SK-N-DZ (cell line): ENCODE measurements at regions not wholly inside any gene's neighbourhood (a gene's known extent, or its start where the extent isn't known, plus 50 kb on each side); places are given as distances from the start of the nearest gene placed in this dataset.
"Not testable (repeated sequence)": the region's sequence is repeated elsewhere in the genome, so short reads cannot be mapped to it uniquely, and the experiment has no call there.

Experiments used
- DNase-seq: peaks from one replicate; pipeline ENCODE4 v3.0.0-alpha.2; 2015; ENCODE audit warnings: low spot score

DNA sequence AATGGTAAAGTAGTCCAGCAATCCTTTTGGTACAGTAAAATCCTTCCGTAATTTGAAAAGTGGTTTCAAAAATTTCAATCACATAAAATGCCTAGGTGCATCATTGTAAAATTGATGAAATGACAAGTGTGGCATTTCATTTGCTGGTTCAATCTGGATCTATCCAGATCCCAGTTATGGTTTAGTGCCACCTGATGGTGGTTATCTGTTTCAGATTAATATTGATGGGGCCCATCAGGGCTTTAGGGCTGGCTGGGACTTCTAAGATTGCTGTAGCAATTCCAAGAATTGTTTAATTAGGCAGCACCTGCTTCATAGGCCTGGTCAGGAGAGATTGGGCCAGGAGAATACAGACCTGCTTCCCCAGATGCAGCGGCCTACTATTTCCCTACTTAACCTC, 55.5 kb upstream of the PIK3C3 start:
- DNase-seq = no peak

DNA sequence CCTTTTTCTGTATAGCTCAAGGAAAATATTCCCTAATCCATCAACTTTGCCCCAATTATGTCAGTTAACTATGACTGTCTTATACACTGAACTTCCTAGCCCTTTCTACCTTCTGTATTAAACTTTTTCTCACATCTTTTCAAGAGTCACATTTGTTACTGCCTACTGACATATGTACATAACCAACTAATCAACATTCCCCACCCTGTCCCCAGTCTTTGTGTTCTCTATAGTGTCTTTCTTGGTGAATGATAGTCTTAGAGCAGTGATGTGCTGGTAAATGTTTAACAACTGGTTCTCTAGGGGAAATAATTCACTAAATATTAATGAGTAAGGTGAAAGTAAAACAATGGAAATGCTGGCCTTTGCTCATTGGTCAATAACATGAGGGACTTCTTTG, 61.6 kb upstream of the PIK3C3 start:
- no peak for DNase-seq

DNA sequence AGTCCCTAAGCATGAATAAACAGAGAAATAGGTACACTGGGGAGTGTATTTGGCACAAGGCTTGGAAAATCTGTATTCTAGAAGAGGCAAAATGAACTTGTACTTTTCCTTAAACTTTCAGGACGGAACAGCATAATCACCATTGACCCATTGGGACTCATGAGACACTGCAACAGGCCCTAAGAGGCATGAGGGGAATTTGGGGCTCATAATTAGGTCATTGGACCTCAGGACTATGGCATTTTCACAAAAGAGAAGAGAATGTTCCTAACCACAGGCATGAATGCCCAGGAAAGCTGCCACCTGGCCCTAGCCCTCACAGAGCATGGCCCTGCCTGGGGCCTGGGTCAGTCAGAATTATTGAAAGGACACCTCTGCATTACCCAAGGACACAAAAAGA, 67.9 kb upstream of the PIK3C3 start:
- no peak for DNase-seq

DNA sequence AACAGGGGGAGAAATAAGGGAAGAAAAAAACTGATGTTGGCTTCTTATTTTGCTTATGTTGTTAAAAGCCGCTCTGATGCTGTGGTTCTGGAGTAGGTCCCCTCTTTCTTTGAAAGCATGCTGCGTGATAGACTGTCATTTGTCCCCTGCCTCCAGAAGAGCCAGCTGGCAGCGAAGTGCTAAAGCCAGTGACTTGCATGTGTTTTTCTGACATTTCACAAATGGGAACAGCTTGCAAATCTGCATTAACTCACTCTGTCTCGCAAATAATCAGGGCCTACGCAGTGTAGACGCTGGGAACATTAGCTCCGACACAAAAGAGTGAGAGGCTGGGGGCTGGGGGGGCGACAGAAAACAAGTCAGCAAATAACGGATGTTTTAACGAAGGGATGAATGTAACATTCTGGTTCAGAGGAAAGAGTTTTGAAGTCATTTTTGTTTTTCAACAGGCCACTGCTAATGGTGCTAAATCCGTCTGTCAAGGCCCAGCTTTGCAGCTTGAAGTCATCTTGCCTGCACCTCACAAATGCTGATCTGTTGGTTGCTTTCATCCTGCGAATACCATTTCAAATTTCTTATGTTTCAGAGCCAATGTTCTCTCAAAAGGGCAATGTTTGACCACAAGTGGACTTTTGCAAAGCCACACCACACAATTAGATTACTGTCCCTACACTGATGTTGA, 68.8 kb upstream of the PIK3C3 start:
- DNase-seq = no peak

DNA sequence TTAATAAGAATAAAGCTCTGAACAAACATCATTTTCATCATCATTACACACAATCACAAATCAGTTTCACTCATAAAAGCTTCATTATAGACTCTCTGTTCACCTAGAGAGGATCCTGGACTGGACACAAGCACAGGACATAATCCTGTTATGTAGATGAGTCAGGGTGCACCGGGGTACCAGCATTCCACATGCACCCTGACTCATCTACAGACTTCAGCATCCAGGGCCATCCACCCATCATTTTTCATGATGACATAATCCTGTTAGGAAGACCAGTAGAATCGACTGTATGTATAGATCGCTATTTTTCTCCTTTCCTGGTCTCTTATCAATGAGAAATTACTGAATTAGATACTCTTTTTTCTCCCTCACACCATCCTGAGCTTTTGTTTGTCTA, 73.7 kb upstream of the PIK3C3 start:
- no peak for DNase-seq

DNA sequence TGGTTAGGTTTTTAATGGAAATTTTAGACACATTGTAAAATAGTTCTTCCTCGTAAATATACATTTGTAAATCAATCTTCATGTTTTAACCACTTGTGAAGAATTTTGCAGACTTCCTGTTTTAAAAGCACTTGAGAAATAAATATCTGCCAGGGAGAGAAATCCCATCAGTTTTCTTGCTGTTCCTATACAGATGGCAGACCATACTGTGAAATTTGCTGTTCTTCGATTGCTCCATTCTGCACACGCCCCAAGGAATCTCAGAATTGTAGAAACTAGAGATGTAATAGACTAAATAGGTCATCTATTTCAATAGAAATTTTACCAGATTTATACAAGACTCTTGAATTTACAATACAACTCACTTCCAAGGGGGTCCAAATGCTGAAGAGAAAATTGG, 75.8 kb upstream of the PIK3C3 start:
- no peak for DNase-seq

DNA sequence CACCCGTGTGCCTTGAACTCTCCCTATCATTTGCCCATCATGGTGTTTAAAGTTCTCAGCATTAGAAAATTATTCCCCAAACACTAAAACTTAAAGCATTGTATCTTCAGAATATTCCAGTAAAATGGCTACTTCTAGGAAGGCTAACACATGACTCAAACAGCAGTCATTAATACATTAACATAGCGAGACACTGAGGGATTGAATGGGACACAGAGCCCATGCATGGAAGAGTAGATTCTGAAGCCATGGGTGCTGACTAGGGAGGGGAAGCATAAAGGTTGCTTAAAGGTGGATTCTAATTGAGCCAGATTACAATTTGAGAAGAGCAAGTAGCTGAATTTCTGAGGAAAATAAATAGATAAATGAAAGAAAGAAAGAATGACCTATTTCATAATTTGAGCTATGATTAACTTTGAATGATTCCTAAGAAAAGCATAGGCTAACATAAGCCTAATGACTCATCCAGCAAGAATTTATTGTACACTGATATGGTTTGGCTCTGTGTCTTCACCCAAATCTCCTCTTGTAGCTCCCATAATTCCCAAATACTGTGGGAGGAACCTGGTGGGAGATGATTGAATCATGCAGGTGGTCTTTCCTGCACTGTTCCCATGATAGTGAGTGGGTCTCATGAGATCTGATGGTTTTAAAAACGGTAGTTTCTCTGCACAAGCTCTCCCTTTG, 79.8 kb upstream of the PIK3C3 start:
- no peak for DNase-seq

DNA sequence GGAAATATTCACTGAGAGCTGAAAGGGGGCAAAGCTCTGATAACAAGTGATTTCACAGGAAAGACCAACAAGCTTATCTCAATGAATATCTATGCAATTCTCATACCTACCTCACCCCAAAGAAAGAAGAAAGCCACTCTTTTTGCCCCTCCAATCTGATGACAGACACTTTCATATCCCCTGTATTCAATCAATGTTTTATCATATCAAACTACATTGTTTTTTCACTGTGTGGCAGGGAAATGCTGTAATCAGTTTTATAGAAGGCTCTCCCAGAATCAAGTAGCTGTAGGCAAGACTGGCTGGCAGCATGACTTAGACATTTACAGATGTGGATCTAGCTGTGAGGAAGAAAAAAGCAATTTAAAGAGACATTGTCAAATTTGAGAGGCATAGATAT, 81.3 kb upstream of the PIK3C3 start:
- no peak for DNase-seq

DNA sequence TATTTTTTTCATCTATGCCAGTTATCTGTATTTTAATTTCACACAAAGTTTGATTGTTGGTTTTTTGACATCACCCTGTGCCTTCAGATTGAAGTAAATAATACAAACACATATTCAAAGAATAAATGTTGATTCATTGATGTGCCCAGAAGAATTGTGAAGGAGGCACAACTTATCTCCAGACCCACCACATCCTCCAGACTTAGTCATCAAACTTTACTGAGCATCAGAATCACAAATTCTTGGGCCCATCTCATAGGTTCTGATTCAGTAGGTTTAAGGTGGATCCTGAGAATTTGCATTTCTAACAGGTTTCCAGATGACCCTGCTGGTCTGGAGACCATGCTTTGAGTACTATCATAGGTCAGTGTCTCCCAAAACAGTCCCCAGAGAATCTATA, 82.8 kb upstream of the PIK3C3 start:
- no peak for DNase-seq

DNA sequence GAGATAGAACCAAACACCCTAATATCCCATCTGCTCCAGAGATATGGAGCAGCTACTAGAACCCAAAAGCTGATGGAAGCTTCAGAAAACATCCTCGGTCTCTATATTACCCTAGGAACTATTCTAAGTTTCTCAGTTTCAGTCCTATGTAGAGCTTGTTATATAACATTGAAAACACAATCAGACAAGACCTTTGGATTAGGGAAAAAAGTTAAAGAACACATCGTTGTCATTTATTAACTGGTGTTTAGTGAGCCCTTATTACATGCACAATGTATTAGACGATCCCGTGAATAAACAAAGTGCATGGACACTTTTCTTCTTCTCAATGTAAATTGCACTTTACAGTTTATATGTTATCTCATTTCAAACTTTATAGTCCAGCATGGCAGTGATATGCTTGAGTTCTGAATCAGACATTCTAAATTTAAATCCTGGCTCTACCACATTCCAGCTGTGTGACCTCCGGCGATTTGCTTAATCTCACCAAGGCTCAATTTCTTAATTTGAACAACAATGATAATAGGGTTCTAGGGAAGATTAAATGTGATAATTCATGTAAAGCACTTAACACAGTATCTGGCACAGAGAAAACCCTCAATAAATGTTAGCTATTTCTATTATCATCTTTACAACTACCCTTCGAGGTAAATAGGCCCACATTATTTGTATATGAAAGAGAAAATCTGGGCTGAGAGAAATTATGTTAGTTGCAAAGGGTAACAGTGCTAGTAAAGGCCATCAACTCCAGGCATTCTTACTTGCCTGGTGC, 83.6 kb upstream of the PIK3C3 start:
- no peak for DNase-seq

DNA sequence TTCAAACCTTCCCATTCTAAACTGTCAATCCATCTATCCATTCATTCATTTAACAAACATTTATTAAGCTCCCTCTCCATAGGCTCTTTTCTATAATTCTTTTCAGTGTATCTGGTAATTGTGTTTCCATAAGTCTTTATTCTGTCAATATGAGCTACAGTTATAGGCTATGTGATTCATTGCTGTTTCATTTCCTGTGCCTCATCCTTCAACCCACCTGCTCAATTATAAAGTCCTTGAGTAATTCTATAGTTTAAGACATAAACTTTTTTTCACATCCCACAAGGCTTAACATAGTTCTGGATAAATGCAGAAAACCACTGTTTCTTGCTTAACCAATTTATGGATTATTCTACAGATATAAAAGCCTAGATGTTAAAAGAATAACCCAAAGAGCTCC, 84.2 kb upstream of the PIK3C3 start:
- DNase-seq = no peak

DNA sequence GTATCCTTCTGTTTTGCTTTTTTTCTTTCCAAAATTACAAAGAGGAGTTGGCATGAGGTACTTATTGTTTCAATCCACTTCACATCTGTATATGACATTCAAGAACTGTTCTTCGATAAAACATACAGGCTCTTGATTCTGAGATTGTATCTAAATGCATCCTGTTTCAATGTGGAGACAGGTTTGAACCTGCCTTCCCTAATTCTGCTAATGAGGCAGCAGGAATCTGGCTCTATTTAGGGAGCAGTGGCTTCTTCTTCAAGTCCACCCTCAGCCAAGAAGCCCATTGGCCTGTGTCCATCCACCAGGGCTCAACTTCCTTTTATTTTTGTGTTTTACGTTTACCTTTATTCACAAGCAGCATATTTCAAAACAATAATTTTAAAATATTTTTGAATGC, 84.8 kb upstream of the PIK3C3 start:
- DNase-seq = no peak

DNA sequence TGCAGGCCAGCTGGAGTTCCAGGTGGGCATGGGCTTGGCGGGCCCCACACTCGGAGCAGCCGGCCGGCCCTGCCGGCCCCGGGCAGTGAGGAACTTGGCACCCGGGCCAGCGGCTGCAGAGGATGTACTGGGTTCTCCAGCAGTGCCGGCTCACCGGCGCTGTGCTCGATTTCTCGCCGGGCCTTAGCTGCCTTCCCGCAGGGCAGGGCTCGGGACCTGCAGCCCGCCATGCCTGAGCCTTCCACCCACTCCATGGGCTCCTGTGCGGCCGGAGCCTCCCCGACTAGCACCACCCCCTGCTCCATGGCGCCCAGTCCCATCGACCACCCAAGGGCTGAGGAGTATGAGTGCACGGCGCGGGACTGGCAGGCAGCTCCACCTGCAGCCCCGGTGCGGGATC, 89.2 kb upstream of the PIK3C3 start:
- DNase-seq = not testable (repeated sequence)

DNA sequence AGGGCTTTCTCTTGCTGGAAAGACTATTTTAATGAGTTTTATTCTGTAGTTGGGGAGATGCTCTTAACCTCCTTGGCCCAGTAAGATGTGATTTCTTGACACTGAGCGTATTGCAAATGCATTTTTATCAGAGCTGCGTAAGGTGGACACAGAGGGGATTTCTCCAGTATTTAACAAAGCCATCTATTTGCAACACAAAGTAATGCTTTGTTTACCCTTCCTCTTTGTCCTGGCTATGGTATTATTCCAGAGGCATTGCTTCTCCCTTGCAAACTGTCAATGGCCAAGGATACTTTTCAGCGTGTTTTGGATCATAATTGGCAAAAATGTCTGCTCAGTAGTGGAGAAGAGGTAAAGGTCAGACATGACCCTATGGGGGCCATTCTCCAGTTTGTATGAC, 90.8 kb upstream of the PIK3C3 start:
- DNase-seq = no peak

DNA sequence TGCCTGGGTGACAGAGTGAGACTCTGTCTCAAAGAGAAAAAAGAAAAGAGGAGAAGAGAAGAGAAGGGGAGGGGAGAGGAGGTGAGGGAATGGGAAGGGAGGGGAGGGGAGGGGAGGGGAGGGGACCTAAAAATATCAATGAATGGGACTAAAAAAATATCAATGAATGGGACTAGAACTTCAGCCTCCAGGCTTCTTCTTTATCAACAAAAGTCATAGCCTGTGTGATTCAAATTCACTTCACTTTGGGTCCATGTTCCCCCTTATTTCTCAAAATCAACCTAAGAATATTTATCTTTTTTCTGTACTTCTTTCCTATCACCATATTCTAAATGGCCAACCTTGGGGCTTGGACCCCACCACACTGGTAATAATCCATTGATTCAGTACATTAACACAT, 92.1 kb upstream of the PIK3C3 start:
- DNase-seq = no peak

DNA sequence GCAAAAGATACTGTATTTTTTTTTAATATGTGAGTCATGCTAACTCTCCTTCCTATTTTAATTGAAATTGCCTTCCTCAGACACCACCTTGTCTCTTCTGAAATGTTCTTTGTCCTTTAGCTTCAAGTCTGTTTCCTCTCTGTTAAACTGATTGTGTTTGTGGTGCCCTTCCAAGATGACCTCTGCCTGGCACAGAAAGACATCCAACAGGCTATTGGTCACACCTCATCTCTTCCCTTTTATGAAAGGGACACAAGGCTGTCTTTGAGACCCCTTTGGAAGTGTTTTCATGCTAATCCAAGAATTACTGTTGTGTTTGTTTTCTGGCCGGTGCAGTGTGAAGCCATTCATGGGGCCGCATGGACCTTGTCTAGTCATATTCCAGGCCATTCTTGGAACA, 94.0 kb upstream of the PIK3C3 start:
- no peak for DNase-seq

DNA sequence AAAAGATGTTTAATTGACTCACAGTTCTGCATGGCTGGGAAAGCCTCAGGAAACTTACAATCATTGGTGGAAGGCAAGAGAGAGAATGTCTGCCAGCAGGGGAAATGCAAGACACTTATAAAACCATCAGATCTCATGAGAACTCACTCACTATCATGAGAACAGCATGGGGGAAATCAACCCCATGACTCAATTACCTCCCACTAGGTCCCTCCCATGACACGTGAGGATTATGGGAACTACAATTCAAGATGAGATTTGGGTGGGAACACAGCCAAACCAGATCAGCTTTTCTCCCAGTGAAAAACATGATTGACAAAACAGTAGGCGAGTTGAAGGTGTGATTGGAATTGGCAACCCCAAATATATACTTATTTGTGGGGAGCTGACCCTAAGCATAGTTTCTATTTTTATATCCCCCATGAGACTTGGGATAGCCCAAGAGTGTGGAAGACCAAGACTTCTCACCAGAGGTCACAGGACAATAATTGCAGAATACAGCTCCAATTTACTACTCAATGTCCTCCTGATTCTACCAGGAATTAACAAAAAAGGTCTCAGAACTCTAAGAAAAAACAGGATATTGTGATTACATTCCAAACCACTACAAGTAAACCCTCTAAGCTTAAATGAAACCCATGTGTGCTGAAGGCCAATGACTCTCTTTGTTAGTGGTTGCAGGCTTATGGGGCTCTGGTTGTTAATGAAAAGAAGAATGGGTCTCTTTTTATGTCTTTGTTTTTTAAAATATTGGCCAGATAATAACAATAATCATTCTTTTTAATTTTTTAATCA, 96.1 kb upstream of the PIK3C3 start:
- no peak for DNase-seq

DNA sequence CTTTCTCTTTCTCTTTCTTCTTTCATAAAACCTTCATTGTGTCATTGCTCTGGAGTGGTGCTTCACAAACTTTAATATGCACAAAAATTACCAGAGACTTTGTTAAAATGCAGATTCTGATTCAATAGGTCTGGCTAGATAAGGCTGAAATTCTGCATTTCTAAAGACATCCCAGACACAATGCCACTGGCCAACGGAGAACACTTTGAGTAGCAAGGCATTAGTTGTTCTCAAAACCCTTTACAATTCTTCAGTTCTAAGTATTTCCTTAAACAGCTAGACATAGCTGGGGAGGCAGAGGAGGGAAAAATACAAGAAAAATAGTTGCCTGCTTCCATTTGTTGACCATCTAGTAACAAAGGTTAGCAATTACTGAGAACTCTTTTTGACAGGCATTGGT, 101.8 kb upstream of the PIK3C3 start:
- no peak for DNase-seq

DNA sequence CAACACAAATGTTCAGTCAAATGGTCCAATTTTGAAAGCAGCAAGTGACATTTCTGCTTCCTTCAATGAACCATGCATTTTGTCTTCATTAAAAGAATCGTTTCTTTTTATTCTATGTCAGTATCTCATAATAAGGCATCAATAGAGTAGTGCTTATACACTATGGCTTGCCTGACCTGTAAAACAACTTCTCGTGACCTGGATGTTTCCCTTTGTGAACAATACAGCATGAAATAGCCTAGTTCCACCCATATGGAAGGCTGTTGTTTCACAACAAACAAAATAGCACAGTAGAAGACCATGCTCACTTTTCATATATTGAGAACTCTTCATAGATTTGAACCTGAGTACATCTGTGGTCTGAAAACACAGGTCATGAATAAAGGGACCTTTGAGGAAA, 104.3 kb upstream of the PIK3C3 start:
- DNase-seq = no peak

DNA sequence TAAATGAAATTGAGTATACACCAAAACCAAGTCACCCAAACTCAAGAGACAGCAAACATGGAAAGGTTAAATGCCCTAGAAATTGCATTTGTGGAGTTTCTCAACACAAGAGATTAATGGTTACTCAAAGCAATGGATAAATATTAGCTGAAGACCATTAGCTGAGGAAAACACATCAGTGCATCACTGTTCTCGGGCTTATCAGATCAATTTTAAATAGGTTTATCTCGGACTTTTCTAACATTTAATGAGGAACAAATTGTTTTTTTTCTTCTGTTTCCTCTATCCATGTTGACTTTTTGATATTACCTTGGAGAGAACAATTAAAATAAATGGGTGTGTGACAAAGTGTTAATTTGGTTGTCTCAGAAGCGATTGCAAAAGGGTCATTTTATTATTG, 105.4 kb upstream of the PIK3C3 start:
- no peak for DNase-seq

DNA sequence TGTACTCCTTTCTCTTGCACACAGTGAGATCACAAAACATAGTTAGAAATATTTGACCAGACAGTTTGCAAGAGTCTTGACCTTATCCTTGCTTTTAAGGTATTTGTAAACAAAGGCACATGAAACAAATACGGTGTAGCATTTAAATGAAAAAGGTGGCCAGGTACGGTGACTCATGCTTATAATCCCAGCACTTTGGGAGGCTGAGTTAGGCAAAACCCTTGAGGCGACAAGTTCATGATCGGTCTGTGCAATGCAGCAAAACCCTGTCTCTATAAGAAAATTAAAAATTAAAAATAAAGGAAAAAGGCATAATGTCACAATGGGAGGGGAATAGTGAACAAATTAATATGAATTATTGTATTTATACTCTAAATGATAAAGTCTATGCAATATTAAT, 109.5 kb upstream of the PIK3C3 start:
- DNase-seq = no peak

DNA sequence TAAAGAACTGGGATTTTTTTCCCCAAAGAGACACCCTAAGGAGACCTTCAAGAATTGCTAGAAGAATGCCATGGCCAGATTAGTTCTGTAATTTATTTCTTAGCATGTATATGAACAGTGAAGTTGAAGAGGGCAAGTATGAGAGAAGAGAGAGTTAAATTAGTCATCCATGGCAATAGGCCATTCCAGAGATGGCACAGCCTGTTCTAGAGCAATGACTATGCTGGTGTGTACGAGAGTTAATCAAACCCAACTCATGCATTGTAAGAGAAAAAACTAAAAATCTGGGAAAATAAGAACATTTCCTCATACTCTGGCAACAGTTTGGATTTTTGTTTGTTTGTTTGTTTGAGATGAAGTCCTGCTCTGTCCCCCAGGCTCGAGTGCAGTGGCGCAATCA, 112.1 kb upstream of the PIK3C3 start:
- DNase-seq = no peak
